A673 (cell line): ENCODE measurements at regions not wholly inside any gene's neighbourhood (a gene's known extent, or its start where the extent isn't known, plus 50 kb on each side); places are given as distances from the start of the nearest gene placed in this dataset.

Source experiments
- EZH2 ChIP-seq: fragments of 200-600 bp; sonication (generic); IDR thresholded peaks from 2 replicates; pipeline ENCODE4 v1.6.1; 2017; ENCODE audit warnings: borderline replicate concordance, low read depth, mild to moderate bottlenecking, mixed read lengths, antibody characterized with exemption, low read length; ENCODE audit not compliant: poor library complexity, severe bottlenecking
- TF ChIP-seq, protein P1 (sequence below): fragments of 300-800, 200-600 bp; sonication (generic); conservative IDR thresholded peaks from 2 replicates; pipeline ENCODE4 v1.5.1; 2017; ENCODE audit warnings: low read depth, mild to moderate bottlenecking, antibody characterized with exemption, low read length, moderate library complexity, mixed read lengths

DNA sequence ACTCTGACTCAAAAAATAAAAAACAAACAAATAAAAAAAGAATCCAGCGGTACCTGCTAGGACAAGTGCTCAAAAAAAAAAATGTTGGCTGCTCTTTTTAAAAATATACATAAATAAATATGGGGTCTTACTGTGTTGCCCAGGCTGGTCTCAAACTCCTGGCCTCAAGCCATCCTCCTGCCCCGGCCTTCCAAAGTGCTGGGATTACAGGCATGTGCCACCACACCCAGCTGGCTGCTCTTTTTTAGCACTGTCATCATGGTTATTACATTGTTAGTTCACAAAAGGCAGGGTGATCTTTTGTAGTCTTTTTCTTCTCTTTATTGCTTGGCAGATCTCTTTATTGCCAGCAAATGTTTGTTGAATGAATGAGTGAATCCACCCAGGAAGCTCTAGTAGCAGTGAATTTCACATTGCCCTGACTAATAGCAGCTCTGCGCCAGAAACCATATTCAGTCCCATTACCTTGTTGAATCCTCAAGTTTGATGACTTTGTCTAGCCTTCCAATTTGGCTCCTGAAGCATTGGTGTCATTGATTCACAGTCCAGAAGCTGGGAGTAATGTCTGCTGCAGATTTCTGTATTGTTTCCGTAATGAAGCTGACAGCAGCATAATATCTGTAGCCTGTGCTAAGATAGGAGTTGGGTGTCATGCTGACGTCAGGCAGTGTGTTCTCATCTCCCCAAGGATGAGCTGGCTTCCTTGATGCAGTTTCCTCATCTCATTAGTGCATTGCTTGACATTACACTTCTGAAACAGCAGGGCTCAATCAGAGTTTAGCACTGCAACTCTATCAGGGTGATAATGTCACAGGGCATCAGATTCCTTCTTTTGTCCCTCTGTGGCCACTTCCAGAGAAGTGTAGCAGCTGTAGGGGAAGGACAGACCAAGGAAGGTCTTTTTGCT, 84.9 kb upstream of the TGM3 start:
- no peak for TF ChIP-seq EZH2
- TF ChIP-seq, protein P1, sequence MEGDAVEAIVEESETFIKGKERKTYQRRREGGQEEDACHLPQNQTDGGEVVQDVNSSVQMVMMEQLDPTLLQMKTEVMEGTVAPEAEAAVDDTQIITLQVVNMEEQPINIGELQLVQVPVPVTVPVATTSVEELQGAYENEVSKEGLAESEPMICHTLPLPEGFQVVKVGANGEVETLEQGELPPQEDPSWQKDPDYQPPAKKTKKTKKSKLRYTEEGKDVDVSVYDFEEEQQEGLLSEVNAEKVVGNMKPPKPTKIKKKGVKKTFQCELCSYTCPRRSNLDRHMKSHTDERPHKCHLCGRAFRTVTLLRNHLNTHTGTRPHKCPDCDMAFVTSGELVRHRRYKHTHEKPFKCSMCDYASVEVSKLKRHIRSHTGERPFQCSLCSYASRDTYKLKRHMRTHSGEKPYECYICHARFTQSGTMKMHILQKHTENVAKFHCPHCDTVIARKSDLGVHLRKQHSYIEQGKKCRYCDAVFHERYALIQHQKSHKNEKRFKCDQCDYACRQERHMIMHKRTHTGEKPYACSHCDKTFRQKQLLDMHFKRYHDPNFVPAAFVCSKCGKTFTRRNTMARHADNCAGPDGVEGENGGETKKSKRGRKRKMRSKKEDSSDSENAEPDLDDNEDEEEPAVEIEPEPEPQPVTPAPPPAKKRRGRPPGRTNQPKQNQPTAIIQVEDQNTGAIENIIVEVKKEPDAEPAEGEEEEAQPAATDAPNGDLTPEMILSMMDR, result no peak
